Activated CD4-positive, alpha-beta T cell treated with anti-CD3 and anti-CD28 coated beads for 36 hours (primary cell): ENCODE measurements at regions not wholly inside any gene's neighbourhood (a gene's known extent, or its start where the extent isn't known, plus 50 kb on each side); places are given as distances from the start of the nearest gene placed in this dataset.

Experiments
- ATAC-seq: fragments of 200-7000 bp; cut with Tn5 transposase; one replicate; pipeline ENCODE4 v1.10.0; 2021; ENCODE audit warnings: mild to moderate bottlenecking, moderate library complexity
- CTCF ChIA-PET: fragments of 350-600 bp; sonication (Branson Sonifier 250); formaldehyde crosslinking; loops from one replicate; lab custom pipeline; 2021; ENCODE audit warnings: antibody characterized with exemption; lab: Charles Lee
- POLR2A ChIA-PET: fragments of 350-600 bp; sonication (Branson Sonifier 250); formaldehyde crosslinking; loops from one replicate; lab custom pipeline; 2021; ENCODE audit warnings: antibody characterized with exemption, inconsistent platforms; lab: Charles Lee
- DNase-seq: peaks from one replicate; pipeline ENCODE4 v3.0.0-alpha.2; 2020
- H3K27ac Mint-ChIP-seq: one replicate; pipeline ENCODE4 v1.8.0; 2021; ENCODE audit warnings: mixed read lengths
- H3K27me3 Mint-ChIP-seq: one replicate; pipeline ENCODE4 v1.8.0; 2021; ENCODE audit warnings: mixed read lengths
- H3K36me3 Mint-ChIP-seq: one replicate; pipeline ENCODE4 v1.8.0; 2021; ENCODE audit warnings: low read depth, mixed read lengths
- H3K4me1 Mint-ChIP-seq: one replicate; pipeline ENCODE4 v1.8.0; 2021; ENCODE audit warnings: mixed read lengths
- H3K4me3 Mint-ChIP-seq: one replicate; pipeline ENCODE4 v1.8.0; 2021; ENCODE audit warnings: mild to moderate bottlenecking, moderate library complexity, mixed read lengths
- H3K9me3 Mint-ChIP-seq: one replicate; pipeline ENCODE4 v1.8.0; 2021; ENCODE audit warnings: low read depth, mixed read lengths
- intact Hi-C, 2 experiments: fragments of 100-400 bp; cut with DNase I in 1 of 2; cut with micrococcal nuclease in 1 of 2; formaldehyde crosslinking; loops; one replicate each; pipeline versions ENCODE4 v1.14.2 to v1.15.1; 2022 to 2024; cut with DNase I, micrococcal nuclease

DNA sequence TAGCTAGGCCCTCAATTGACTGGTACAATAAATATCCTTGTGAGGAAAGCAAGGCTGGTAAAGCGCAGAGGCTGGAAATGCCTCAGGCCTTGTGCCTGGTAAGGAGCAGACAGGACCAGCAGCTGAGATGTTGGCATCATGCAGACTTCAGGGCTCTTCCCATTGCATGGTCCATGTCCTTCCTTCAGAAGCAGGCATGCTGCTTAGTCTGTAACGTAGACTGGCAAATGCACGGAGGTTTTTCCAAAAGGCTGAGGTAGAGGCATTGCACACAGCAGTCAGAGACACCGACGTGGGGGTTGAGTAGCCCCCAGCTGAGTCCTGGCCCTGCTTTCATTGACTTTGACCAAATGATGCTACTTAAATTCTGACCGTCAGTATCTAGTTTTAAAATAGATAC lies 87.1 kb downstream of the ADRB2 start:
- ChIA-PET CTCF (interaction anchor here (1.2 kb wide), 1 partner anchor 201 kb away, joined by 3 read pairs; no protein-coding TSS in a partner anchor), POLR2A (no interaction called here)
- Mint-ChIP-seq H3K36me3 (no peaks in the 10 kb centered on the region), H3K27me3 (peaks cover 2% of the 10 kb centered on the region), H3K4me3 (no peak overlapping the region), H3K4me1 (no peaks in the 10 kb centered on the region), H3K27ac (no peak overlapping the region), H3K9me3 (no peaks in the 10 kb centered on the region)
- intact Hi-C loops, result no loop called here
- DNase-seq (no peak), ATAC-seq (no peak)

DNA sequence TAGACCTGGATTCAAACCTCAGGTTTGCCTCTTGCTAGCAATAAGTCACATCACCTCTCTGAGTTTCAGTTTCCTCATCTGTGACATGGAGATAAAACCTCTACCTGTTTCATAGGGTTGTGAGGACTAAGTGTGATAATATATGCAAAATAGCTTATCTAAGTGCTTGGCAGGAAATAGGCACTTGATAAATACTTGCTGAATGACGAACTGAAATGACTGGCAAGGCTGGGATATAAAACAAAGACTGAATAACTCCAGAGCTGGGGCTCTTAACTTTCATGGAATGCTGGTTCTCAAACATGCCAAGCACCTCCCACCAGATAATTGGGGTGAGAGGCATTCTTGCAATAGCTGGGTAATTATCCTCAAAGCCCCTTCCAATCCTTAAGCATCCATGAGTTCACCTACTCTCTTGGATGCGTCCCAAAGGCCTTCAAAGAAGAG lies 87.6 kb downstream of the ADRB2 start:
- Mint-ChIP-seq H3K36me3 (no peaks in the 10 kb centered on the region), H3K27me3 (peaks cover 2% of the 10 kb centered on the region), H3K27ac (no peak overlapping the region), H3K4me3 (no peak overlapping the region), H3K4me1 (no peaks in the 10 kb centered on the region), H3K9me3 (no peaks in the 10 kb centered on the region)
- intact Hi-C loops, result no loop called here
- CTCF ChIA-PET, result interaction anchor here (1.2 to 1.3 kb wide), 2 partner anchors 201 kb away, joined by 3 to 4 read pairs; no protein-coding TSS in a partner anchor
- DNase-seq (no peak), ATAC-seq (peak; percentile 36)
- POLR2A ChIA-PET, result no interaction called here

DNA sequence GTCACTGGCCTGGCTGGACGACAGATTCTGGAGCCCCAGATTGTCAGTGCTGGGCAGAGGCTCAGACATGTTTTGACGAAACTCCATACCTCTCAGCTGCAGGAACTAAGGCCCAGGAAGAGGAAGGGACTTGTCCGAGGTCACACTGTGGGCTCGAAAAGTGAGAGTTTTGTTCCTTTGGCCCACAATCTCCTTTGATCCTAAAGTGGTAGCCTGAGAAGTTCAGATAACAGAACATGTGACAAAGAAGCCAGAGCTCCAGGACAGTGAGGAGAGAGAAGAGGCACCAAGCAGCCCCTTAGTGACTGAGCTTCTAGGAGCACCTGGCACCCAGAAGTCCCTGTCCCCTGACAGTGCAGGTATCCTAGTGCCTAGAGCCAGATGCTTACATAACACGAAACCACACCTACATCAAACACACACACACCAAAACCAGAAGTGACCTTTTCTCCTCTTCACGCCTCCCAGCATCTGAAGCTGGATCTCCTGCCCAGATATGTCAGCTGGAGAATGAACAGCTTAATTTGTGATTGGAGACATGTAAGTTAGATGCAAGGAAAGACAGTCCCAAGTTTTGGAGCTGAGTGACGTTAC lies 88.9 kb downstream of the ADRB2 start:
- H3K4me1 Mint-ChIP-seq, result no peaks in the 10 kb centered on the region
- CTCF ChIA-PET, result interaction anchor here (1.0 to 2.5 kb wide), 3 partner anchors 13 to 199 kb away, joined by 4 to 10 read pairs (median 5); no protein-coding TSS in a partner anchor
- peaks cover 7% of the 10 kb centered on the region for H3K27me3 Mint-ChIP-seq
- DNase-seq, result no peak
- H3K27ac Mint-ChIP-seq, result no peak overlapping the region
- ATAC-seq, result no peak
- H3K4me3 Mint-ChIP-seq, result no peak overlapping the region
- no peaks in the 10 kb centered on the region for H3K9me3 Mint-ChIP-seq
- intact Hi-C loops, result no loop called here
- no peaks in the 10 kb centered on the region for H3K36me3 Mint-ChIP-seq
- POLR2A ChIA-PET, result no interaction called here

DNA sequence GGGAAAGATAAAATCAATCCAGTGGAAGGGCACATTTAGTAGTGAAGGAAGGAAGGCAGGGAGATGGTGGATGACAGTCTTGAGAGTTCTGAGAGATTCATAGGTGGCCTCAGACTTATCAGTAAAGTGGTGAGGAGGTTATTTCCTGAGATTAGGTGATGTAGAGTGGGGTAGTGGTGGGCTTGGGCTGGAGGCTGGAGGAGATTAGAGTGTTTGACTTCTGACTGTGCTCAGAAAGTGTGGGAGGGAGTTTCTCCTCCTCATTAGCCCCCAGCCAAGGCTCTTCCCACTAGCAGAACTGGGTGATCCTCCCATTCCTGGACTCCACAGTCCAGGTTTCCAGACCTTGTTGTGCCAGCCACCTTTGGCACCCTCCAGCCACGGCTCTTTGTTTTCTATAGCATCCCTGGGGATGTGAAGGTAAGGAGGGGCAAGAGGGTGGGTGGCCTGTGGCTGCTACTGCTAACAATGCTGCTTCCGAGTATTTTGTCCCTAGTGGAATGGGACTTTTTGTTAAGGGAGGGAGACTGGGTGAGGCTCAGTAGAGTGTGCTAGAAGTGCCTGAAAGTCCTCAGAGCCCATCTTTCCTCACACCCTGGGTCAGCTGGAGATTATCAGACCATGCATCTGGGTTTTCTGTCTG lies 94.4 kb downstream of the ADRB2 start:
- ChIA-PET CTCF (no interaction called here), POLR2A (no interaction called here)
- Mint-ChIP-seq H3K27ac (no peak overlapping the region), H3K27me3 (peaks cover 31% of the 10 kb centered on the region), H3K4me1 (peaks cover 5% of the 10 kb centered on the region), H3K9me3 (no peaks in the 10 kb centered on the region), H3K36me3 (no peaks in the 10 kb centered on the region), H3K4me3 (no peak overlapping the region)
- ATAC-seq (no peak), DNase-seq (no peak)
- intact Hi-C loops, result no loop called here

- H3K27me3 Mint-ChIP-seq, result peaks cover 31% of the 10 kb centered on the region
- H3K27ac Mint-ChIP-seq, result no peak overlapping the region
- no peaks in the 10 kb centered on the region for H3K9me3 Mint-ChIP-seq
- H3K36me3 Mint-ChIP-seq, result no peaks in the 10 kb centered on the region
- H3K4me1 Mint-ChIP-seq, result peaks cover 5% of the 10 kb centered on the region
- ChIA-PET POLR2A (no interaction called here), CTCF (no interaction called here)
- no peak overlapping the region for H3K4me3 Mint-ChIP-seq
- ATAC-seq, result no peak
- intact Hi-C loops, result no loop called here
- no peak for DNase-seq
These were observed 94.9 kb downstream of the ADRB2 start for GRCh38 chr5:148921350-148921749.

GRCh38 chr5:148922606-148923005 lies 96.2 kb downstream of the ADRB2 start:
- no peaks in the 10 kb centered on the region for H3K36me3 Mint-ChIP-seq
- H3K4me1 Mint-ChIP-seq, result peaks cover 5% of the 10 kb centered on the region
- H3K4me3 Mint-ChIP-seq, result no peak overlapping the region
- peak; percentile 98 for ATAC-seq
- peaks cover 29% of the 10 kb centered on the region for H3K27me3 Mint-ChIP-seq
- intact Hi-C loops, result no loop called here
- H3K27ac Mint-ChIP-seq, result no peak overlapping the region
- peak; percentile 28 for DNase-seq
- CTCF ChIA-PET, result interaction anchor here (0.8 to 1.3 kb wide), 2 partner anchors 90 to 189 kb away, joined by 3 to 4 read pairs; no protein-coding TSS in a partner anchor
- POLR2A ChIA-PET, result no interaction called here
- no peaks in the 10 kb centered on the region for H3K9me3 Mint-ChIP-seq

DNA sequence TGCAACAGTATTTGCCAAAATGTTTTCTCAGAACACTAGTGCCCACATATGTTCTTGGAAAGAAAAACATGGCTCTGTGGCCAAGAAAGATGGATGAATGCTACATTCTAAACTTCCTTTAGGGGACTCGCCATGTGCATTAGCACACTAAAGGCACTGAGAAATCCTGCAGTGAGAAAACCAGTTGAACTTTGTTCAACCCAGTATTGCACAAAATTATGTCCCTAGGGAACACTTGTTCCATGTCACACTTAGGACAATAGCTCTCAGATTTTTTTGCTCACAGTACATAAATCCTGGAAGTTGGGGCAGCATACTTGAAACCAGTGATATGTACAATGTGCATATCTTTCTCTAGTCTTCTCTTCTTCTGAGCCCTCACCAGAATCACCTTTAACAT lies 96.6 kb downstream of the ADRB2 start:
- intact Hi-C loops, result no loop called here
- ChIA-PET CTCF (interaction anchor here (0.8 to 1.3 kb wide), 2 partner anchors 90 to 190 kb away, joined by 3 to 4 read pairs; no protein-coding TSS in a partner anchor), POLR2A (no interaction called here)
- no peak overlapping the region for H3K27ac Mint-ChIP-seq
- peaks cover 29% of the 10 kb centered on the region for H3K27me3 Mint-ChIP-seq
- H3K4me3 Mint-ChIP-seq, result no peak overlapping the region
- H3K4me1 Mint-ChIP-seq, result peaks cover 5% of the 10 kb centered on the region
- H3K36me3 Mint-ChIP-seq, result no peaks in the 10 kb centered on the region
- H3K9me3 Mint-ChIP-seq, result no peaks in the 10 kb centered on the region
- no peak for DNase-seq
- no peak for ATAC-seq

GRCh38 chr5:148924817-148925216 lies 98.4 kb downstream of the ADRB2 start:
- CTCF ChIA-PET, result interaction anchor here (1.2 to 1.3 kb wide), 2 partner anchors 190 to 192 kb away, joined by 4 read pairs; no protein-coding TSS in a partner anchor
- H3K4me1 Mint-ChIP-seq, result peaks cover 5% of the 10 kb centered on the region
- ATAC-seq, result no peak
- H3K36me3 Mint-ChIP-seq, result no peaks in the 10 kb centered on the region
- intact Hi-C loops, result no loop called here
- DNase-seq, result no peak
- no peaks in the 10 kb centered on the region for H3K9me3 Mint-ChIP-seq
- H3K27me3 Mint-ChIP-seq, result peaks cover 26% of the 10 kb centered on the region
- POLR2A ChIA-PET, result no interaction called here
- H3K27ac Mint-ChIP-seq, result no peak overlapping the region
- H3K4me3 Mint-ChIP-seq, result no peak overlapping the region

- Mint-ChIP-seq H3K9me3 (no peaks in the 10 kb centered on the region), H3K4me3 (no peak overlapping the region), H3K4me1 (peaks cover 5% of the 10 kb centered on the region), H3K36me3 (no peaks in the 10 kb centered on the region), H3K27ac (no peak overlapping the region), H3K27me3 (peaks cover 21% of the 10 kb centered on the region)
- ChIA-PET CTCF (no interaction called here), POLR2A (no interaction called here)
- intact Hi-C loops, result no loop called here
- no peak for DNase-seq
- ATAC-seq, result no peak
These were observed 99.8 kb downstream of the ADRB2 start for GRCh38 chr5:148926207-148926606.

DNA sequence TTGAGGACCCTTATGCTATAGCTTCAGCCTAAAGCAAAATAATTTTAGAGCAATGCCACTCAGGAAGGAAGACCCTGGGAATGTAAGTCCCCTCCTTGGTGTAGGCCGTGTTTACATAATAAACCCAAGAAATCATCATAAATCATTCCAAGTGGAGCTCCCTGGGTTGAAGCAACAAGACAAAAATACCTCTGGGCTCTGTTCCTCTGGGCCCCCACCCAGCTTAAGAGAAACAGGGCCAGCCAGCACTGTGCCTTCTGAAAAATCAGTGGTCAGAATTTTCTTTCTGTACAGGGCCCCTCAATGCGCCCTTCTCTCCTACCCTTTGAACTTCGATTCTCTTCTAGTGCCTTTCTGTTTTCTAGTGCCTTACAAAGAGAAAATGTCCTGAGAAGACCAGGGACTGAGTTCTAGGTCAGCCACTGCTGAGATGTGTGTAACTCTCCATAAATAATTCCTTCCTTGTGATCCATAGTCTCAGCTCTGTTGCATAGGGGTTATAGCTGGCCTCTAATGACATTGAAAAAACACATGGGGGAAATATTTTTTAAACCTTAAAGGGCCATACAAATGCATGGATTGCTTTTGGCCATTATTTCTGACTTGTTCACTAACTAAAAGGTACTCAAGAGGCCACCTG lies 101.0 kb downstream of the ADRB2 start:
- CTCF ChIA-PET, result interaction anchor here (0.6 to 0.9 kb wide), 4 partner anchors 186 to 454 kb away, joined by 3 to 5 read pairs (median 4); no protein-coding TSS in a partner anchor
- intact Hi-C loops, result no loop called here
- H3K4me3 Mint-ChIP-seq, result no peak overlapping the region
- peaks cover 17% of the 10 kb centered on the region for H3K27me3 Mint-ChIP-seq
- POLR2A ChIA-PET, result no interaction called here
- H3K36me3 Mint-ChIP-seq, result no peaks in the 10 kb centered on the region
- H3K4me1 Mint-ChIP-seq, result peaks cover 3% of the 10 kb centered on the region
- no peak for DNase-seq
- H3K9me3 Mint-ChIP-seq, result no peaks in the 10 kb centered on the region
- no peak overlapping the region for H3K27ac Mint-ChIP-seq
- no peak for ATAC-seq

DNA sequence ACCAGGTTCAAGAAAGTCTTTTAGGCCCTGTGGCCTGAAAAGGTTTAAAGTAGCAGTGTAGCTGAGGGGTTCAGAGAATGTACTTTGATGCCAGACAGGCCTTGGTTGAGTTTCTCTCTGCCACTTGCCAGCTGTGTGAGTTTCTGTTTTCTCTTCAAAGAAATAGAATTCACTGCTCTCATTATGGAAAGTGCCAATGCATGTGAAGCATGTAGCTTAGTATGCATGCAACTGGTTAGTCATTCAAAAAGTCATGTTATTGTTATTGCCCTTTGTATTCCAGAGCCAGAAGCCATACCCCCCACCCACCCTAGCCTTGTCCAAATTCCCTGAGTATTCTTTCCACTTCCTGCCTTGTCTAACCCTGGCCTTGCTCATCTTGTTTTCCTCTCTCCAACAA lies 101.7 kb downstream of the ADRB2 start:
- ATAC-seq (no peak), DNase-seq (no peak)
- Mint-ChIP-seq H3K4me1 (no peaks in the 10 kb centered on the region), H3K36me3 (no peaks in the 10 kb centered on the region), H3K4me3 (no peak overlapping the region), H3K9me3 (no peaks in the 10 kb centered on the region), H3K27ac (no peak overlapping the region), H3K27me3 (peaks cover 13% of the 10 kb centered on the region)
- intact Hi-C loops, result no loop called here
- ChIA-PET CTCF (interaction anchor here (0.9 to 1.0 kb wide), 3 partner anchors 12 to 187 kb away, joined by 3 to 5 read pairs (median 5); no protein-coding TSS in a partner anchor), POLR2A (no interaction called here)
